ENCODE measurements at regions not wholly inside any gene's neighbourhood (a gene's known extent, or its start where the extent isn't known, plus 50 kb on each side); places are given as distances from the start of the nearest gene placed in this dataset.

DNA sequence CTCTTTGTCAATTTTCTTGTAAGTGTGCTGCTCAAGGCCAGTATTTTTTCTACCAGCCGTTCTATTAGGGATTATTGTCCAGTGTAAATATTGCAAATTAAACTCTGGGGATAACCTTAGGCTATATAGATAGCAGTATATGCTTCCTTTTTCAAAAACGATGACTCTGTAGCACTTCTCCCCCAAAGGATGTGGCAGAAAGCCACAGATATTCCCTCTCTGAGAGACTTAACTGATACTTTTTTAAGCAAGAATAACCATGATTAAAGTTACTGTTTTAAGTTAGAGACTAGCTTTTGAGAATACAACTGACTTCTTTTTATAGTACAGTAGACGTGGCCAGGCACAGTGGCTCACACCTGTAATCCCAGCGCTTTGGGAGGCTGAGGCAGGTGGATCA is 130.0 kb downstream of the FHIP1A start:
- no peak for TF ChIP-seq JUND (IDR thresholded peaks at IDR 0.05)
- TF ChIP-seq POLR2A (IDR thresholded peaks at IDR 0.05; ENCODE audit: borderline replicate concordance, extremely low read depth, insufficient read depth, insufficient read length): no peak
- TF ChIP-seq, protein P1, sequence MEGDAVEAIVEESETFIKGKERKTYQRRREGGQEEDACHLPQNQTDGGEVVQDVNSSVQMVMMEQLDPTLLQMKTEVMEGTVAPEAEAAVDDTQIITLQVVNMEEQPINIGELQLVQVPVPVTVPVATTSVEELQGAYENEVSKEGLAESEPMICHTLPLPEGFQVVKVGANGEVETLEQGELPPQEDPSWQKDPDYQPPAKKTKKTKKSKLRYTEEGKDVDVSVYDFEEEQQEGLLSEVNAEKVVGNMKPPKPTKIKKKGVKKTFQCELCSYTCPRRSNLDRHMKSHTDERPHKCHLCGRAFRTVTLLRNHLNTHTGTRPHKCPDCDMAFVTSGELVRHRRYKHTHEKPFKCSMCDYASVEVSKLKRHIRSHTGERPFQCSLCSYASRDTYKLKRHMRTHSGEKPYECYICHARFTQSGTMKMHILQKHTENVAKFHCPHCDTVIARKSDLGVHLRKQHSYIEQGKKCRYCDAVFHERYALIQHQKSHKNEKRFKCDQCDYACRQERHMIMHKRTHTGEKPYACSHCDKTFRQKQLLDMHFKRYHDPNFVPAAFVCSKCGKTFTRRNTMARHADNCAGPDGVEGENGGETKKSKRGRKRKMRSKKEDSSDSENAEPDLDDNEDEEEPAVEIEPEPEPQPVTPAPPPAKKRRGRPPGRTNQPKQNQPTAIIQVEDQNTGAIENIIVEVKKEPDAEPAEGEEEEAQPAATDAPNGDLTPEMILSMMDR (IDR thresholded peaks at IDR 0.05 in 2 of 3, conservative IDR thresholded peaks at IDR 0.05 in 1 of 3; ENCODE audit: borderline replicate concordance in 1 of 3, insufficient read depth in 1 of 3, low read depth in 2 of 3, low read length in 2 of 3): no peak
- TF ChIP-seq, protein P2, sequence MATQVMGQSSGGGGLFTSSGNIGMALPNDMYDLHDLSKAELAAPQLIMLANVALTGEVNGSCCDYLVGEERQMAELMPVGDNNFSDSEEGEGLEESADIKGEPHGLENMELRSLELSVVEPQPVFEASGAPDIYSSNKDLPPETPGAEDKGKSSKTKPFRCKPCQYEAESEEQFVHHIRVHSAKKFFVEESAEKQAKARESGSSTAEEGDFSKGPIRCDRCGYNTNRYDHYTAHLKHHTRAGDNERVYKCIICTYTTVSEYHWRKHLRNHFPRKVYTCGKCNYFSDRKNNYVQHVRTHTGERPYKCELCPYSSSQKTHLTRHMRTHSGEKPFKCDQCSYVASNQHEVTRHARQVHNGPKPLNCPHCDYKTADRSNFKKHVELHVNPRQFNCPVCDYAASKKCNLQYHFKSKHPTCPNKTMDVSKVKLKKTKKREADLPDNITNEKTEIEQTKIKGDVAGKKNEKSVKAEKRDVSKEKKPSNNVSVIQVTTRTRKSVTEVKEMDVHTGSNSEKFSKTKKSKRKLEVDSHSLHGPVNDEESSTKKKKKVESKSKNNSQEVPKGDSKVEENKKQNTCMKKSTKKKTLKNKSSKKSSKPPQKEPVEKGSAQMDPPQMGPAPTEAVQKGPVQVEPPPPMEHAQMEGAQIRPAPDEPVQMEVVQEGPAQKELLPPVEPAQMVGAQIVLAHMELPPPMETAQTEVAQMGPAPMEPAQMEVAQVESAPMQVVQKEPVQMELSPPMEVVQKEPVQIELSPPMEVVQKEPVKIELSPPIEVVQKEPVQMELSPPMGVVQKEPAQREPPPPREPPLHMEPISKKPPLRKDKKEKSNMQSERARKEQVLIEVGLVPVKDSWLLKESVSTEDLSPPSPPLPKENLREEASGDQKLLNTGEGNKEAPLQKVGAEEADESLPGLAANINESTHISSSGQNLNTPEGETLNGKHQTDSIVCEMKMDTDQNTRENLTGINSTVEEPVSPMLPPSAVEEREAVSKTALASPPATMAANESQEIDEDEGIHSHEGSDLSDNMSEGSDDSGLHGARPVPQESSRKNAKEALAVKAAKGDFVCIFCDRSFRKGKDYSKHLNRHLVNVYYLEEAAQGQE (IDR thresholded peaks at IDR 0.05; ENCODE audit: low read depth): no peak
- no peak for TF ChIP-seq SP1 (IDR thresholded peaks at IDR 0.05; ENCODE audit: low read depth)
- TF ChIP-seq, protein P3, sequence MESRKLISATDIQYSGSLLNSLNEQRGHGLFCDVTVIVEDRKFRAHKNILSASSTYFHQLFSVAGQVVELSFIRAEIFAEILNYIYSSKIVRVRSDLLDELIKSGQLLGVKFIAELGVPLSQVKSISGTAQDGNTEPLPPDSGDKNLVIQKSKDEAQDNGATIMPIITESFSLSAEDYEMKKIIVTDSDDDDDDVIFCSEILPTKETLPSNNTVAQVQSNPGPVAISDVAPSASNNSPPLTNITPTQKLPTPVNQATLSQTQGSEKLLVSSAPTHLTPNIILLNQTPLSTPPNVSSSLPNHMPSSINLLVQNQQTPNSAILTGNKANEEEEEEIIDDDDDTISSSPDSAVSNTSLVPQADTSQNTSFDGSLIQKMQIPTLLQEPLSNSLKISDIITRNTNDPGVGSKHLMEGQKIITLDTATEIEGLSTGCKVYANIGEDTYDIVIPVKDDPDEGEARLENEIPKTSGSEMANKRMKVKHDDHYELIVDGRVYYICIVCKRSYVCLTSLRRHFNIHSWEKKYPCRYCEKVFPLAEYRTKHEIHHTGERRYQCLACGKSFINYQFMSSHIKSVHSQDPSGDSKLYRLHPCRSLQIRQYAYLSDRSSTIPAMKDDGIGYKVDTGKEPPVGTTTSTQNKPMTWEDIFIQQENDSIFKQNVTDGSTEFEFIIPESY (IDR thresholded peaks at IDR 0.05; ENCODE audit: extremely low read depth, insufficient replicate concordance, low read length): no peak
- TF ChIP-seq ZFX (IDR thresholded peaks at IDR 0.05): no peak
- no peak for TF ChIP-seq EZH2phosphoT487 (IDR thresholded peaks at IDR 0.05; ENCODE audit: borderline replicate concordance)
- TF ChIP-seq CBX3 (IDR thresholded peaks at IDR 0.05; ENCODE audit: low read depth): no peak
- TF ChIP-seq ELF1 (IDR thresholded peaks at IDR 0.05; ENCODE audit: borderline replicate concordance, low read depth): no peak
- no peak for TF ChIP-seq POLR2AphosphoS5 (IDR thresholded peaks at IDR 0.05; ENCODE audit: low read depth, low read length)
- TF ChIP-seq YY1 (IDR thresholded peaks at IDR 0.05; ENCODE audit: extremely low read depth, insufficient replicate concordance, low read depth, low read length): no peak
